DOHH2 (cell line): ENCODE measurements at regions not wholly inside any gene's neighbourhood (a gene's known extent, or its start where the extent isn't known, plus 50 kb on each side); places are given as distances from the start of the nearest gene placed in this dataset.

Source experiments
- CTCF ChIP-seq: fragments of 200-600 bp; sonication (generic); IDR thresholded peaks from one replicate; pipeline ENCODE4 v1.5.1; 2014; ENCODE audit warnings: antibody characterized with exemption, mild to moderate bottlenecking, low read depth, low read length; ENCODE audit not compliant: poor library complexity, severe bottlenecking
- EZH2phosphoT487 ChIP-seq: fragments of 200-600 bp; sonication (generic); IDR thresholded peaks from 2 replicates; pipeline ENCODE4 v1.6.1; 2017; ENCODE audit warnings: borderline replicate concordance, mild to moderate bottlenecking, antibody characterized with exemption, low read length, moderate library complexity, mixed read lengths

DNA sequence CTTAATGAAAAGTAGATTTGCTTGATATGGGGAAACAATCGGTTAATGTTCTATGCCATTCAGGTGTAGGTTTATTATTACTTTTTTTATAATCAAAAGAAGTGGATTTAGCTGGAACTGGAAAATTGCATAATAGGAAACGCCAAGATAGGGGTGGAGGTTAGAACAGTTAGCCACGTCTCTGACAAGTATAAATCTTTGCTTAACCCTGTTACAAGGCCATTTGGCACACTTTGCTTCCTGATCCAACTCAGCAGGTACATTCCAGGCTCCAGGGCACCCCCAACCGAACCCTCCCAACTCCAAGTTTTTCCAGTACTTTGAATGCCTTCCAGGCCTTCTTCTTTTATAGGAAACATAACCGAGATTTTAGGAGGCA, 50.6 kb upstream of the ACSL4 start:
- TF ChIP-seq CTCF, result no peak
- TF ChIP-seq EZH2phosphoT487, result no peak
